ENCODE measurements at regions not wholly inside any gene's neighbourhood (a gene's known extent, or its start where the extent isn't known, plus 50 kb on each side); places are given as distances from the start of the nearest gene placed in this dataset.
A peak's percentile ranks its signal among the peaks of the same experiment; 100 is the strongest.

DNA sequence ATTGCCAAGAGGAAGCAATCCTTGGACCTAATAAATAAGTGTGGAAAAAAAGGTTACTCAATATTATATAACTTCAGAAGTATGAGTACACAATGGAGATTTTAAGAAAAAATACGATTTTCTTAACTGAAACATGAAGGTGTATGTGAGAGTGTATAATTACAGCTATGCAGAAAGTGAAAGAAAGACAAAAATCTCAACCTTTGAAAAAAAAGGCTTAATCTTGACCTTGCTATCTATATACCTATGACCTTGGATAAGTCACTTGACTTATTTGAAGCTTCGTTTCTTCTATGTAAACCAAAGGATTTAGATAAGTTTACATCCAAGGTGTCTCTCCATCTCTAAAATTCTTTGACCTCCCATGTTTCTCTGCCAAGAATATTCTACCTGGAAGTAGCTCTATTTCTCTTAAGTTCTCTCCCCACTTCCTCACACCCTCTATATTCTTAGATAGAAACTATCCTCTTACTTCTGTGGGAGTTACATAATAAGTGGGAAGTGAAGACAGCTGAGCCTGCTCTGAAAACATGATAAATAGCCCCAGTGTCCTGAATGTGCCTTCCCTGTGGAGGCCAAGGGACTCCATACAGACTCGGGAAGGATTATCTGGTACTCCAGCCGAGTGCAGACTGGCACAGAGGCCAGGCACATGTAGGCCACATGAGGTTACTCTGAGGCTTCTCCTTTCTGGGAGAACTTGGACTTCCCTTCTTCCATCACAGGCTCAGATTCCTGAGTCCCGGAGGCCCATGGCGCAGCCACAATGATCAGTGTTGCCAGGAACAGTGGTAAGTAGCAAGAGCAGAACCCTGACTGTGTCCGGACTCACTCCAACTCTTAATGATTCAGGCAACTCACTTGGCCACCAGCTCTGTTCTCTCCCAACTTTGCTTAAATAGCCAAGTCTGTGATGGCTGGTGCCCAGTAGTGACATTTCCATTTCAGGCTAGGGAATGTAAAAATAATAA, 166.8 kb upstream of the COL8A1 start:
- DNase-seq (ENCODE audit: extremely low read depth in 1 of 11, low read depth in 9 of 11, low spot score in 4 of 11), result no peak

DNA sequence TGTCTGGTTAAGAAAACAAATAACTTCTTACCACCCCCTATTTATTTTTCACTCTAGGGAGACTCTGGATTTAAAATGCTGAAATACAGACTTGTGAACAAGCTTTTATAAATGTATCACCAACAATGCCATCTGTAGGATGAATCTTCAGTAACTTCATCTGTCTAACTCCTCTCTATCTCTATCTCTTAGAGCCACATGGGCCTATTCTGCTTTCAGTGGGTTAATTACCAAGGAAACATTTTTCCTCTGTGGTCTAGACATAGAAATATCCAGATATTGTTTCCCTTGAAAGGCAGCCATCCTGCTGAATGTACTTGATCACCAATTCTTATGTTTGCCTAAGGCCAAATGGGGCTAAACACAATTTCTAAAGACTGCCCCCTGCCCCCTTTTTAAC, 167.6 kb upstream of the COL8A1 start:
- no peak for DNase-seq (ENCODE audit: extremely low read depth in 1 of 11, low read depth in 9 of 11, low spot score in 4 of 11)

DNA sequence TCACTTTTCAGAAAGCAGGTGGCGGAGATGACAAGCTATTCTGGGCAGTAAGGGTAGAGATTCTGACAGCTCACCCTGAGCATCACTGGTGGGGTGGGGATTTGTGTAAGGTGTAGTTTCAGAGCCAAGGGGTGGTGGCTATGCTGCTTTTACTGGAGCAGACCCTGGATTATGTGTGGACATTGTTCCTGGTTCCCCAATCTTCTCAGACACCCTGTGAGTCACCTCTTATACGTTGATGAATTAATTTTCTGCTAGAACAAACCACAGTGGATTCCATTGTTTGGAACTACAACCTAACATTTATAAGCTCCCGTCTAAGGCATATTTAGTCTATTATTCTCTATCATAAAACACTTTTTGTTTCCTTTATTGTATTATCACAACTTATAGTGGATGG, 169.5 kb upstream of the COL8A1 start:
- DNase-seq (ENCODE audit: extremely low read depth in 1 of 11, low read depth in 9 of 11, low spot score in 4 of 11), result no peak

DNA sequence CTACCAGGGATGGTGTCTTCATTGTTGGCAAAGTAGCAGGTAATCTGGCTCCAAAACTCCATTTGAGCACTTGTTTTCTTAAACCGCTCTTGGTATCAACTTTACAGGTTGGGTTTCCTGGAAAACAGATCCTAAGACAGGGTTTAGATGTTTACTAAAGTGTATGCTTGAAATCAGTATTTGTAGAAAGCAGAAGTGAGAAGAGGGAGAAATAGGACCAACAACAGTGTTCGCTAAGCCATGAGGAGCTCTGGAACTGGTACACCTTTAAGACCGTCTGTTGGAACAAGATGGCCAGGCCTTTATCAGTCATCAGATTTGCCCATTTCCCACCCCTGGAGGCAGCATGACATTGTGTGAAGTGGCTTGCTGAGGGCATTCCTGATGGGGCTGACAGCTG, 171.0 kb upstream of the COL8A1 start:
- DNase-seq (ENCODE audit: extremely low read depth in 1 of 11, low read depth in 9 of 11, low spot score in 4 of 11), result no peak

DNA sequence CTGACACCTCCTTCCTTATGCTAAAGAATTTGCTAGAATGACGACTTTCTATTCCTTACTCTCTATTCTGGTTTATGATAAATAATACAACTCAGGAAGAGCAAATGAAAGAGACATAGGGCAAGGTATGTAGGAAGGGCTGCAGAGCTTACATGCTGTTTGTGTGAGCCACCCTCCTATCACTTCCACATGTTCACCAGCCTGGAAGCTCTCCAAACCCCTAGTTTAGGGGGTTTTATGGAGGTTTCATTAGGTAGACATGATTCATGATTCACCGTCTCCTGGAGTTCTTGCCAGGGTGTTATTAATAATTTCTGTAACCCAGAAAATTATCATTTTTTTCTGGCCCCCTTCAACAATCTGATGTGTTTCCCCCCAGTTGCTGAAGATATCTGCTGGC, 172.1 kb upstream of the COL8A1 start:
- DNase-seq (ENCODE audit: extremely low read depth in 1 of 11, low read depth in 9 of 11, low spot score in 4 of 11), result no peak

DNA sequence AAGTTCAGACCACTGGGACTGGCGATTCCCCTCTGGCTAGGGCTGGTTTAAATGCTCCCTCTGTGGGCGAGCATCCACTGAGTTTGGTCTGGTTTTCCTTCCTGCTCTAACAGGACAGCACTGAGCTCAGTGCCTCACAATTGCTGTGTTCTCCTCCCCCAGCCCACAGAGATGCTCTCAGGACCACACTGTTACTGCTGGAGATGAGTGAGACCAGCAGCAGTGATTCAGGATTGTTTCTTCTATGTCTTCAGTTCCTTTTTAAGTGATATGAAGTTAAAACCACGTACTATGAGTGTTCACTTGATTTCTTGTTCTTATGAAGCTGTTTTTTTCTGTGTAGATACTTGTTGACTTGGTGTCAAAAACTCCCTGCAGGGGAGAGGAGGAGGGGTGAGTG, 180.4 kb upstream of the COL8A1 start:
- DNase-seq (ENCODE audit: extremely low read depth in 1 of 11, low read depth in 9 of 11, low spot score in 4 of 11), result no peak

DNA sequence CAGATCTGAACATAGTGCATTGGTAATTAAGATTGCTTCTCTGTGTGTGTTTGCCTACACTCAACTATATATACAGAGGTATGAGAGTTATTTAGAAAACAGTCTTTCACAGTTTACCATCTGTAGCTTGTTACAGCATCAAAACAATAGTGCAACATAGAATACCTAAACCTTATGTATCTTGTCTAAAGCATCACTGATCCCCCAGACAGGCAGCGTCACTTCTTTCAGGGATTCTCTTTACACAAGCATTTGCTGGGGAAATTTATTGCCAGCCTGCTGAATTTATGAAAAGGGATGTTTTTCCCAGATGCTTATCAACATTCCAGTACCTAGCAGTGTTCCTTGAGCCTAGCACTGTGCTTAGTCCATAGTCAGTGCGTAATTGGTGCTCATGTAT, 195.8 kb upstream of the COL8A1 start:
- DNase-seq (ENCODE audit: extremely low read depth in 1 of 11, low read depth in 9 of 11, low spot score in 4 of 11), result no peak

DNA sequence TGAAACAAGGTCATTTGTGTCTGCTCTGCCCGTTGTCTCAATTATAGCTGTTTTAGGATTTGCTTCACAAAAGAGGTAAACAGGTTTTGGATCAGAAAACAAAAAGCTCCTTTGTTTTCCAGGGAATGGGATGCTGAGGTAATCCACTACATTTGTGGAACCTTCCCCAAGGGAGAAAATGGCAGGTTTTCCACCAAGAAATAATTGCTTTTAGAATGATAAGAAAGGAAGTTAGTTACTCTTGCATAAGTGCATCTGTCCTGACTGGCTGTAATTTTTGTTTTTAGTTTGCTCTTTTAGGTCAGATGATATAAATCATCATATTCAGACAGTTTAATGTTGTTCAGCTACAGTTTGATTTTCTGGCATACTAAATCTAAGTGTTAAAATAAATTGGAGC, 198.5 kb upstream of the COL8A1 start:
- DNase-seq (ENCODE audit: extremely low read depth in 1 of 11, low read depth in 9 of 11, low spot score in 4 of 11), result peak in 10 of 11 donors; percentile 1 to 50 (median 36)

DNA sequence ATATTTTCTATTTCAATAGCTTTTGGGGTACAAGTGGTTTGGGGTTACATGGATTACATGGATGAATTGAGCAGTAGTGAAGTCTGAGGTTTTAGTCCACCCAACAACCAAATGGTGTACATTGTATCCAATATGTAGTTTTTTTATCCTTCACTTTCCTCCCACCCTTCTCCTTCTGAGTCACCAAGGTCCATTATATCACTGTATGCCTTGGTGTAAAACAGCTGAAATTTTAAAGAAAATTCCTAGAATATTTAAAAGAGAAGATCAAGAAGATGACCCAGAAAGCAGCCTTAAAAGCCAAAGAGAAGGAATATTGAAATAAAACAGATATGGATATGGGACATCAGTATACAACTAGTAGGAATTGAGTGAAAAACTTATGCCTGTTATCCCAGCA, 204.2 kb upstream of the COL8A1 start:
- no peak for DNase-seq (ENCODE audit: extremely low read depth in 1 of 11, low read depth in 9 of 11, low spot score in 4 of 11)

DNA sequence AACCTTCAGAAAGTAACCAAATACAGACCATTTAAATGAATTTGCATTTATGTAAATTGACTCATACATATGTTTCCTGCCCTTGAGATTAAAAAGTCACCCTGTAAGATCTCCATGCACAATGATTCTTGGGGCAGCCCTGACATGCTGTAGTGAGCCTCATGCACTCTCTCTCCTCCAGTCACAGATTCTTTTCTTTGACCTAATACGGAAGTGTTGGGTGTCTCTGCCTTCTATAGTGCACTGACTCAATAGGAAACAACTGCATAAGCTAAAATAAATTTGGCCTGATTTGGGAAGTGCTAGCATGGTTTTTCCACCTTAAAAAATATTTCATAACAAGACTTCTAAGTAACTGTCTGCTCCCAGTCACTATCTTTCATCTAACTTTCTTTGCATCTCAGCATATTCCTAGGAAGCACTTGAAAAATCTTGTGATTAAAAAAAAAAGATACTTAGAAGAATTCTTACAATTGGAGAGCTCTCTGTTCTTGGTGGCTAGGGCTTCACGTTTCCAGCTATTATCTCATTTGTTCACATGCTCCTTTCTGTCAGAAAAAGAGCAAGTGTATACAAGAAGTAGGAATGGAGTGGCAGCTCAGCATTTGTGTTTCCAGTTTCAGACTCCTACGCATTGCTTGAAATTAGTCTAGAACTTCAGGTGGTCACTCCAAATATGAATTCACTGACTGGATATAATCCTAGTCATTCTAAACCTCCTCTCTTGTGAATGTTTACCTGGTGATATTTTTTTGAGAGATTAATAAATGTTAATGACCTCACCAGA, 207.9 kb upstream of the COL8A1 start:
- DNase-seq (ENCODE audit: extremely low read depth in 1 of 11, low read depth in 9 of 11, low spot score in 4 of 11), result no peak

DNA sequence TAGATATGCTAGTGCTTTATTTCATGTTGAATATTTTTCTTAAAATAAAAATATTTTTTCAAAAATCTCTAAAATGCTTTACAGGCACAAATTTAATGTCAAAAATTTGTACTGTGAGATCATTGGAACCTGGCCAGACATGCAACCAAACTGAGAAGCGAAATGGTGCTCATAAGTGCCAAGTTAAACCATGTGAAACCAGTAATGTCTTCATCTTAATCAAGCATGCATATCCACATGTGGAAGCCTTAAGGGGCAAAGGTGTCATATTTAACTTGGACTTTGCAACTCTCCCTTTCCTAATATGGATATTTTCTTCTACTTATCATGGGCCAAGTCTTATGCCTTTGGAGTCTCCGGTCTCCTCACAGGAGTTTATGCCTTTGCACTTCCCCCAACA, 208.9 kb upstream of the COL8A1 start:
- no peak for DNase-seq (ENCODE audit: extremely low read depth in 1 of 11, low read depth in 9 of 11, low spot score in 4 of 11)

DNA sequence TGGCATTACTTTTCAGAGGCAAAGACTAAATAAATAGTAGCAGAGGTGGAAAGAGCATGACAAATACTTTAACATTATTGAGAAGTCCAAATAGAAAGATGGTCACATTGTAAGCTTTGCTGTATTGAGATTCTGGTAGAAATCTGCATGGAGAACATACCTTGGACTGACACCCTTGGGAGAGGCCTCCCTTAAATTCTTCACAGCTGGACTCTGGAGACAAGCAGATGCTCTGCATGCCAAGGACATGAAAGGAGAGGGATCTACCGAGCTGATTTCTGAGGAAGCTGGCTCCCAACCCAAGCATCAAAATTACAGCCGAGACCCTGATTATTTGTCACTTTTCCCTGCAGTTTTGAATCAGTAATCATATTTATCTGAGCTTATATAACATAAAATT, 212.5 kb upstream of the COL8A1 start:
- DNase-seq (ENCODE audit: extremely low read depth in 1 of 11, low read depth in 9 of 11, low spot score in 4 of 11), result no peak

DNA sequence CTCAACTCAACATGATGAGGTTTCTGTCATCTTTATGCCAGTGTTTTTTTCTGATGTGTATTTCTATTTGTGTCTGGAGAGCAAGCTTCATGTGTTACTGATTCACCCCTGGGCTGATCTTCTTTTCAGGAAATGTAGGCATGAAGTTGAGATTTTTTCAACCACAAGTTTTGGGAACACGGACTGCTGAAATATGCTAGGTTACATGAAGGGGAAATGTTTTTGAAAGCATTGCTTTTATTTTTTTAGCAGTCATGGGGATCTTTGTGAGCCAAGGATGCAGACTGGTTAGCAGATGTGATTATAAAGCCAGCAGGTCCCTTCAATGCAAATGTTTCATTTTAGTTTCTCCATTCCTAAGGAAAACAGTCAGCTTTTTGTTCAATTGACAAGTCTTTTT, 219.3 kb upstream of the COL8A1 start:
- no peak for DNase-seq (ENCODE audit: extremely low read depth in 1 of 11, low read depth in 9 of 11, low spot score in 4 of 11)

DNA sequence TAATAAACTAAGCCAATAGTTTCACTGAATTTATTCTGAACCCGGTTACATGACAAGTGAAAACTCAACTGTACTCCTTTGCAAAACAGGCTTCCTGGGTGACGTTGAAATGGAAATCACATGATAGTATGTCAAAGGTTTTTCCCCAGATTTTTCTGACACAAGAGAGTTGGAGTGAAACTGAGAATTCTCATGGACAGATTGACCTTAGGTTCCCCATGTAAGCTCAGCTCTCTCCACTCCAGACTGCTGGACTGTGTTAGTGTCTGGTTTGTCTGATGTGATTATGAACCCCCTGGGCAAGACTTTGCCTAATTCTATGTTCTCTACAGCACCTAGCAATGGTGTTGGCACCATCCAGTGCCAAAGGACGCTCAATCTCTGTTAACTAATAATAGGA, 219.7 kb upstream of the COL8A1 start:
- no peak for DNase-seq (ENCODE audit: extremely low read depth in 1 of 11, low read depth in 9 of 11, low spot score in 4 of 11)

DNA sequence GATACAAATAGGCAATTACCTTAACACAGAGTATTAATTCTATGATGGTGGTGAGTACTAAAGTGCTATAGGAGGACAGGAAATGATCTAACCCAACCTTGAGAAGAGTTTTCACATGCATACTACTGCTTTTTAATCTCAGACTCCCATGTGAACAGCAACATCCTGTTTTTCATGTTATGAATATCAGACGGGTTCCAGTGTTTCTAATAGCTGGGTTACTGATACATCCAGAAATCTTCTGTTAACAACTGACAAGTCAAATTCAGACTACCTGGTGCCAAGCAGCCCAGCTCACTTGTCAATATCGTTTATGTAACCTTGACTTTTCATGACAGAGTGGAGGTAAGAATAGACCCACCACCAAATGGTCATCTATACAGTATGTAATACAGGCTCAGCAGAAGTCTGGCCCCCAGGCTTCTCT, 220.2 kb upstream of the COL8A1 start:
- no peak for DNase-seq (ENCODE audit: extremely low read depth in 1 of 11, low read depth in 9 of 11, low spot score in 4 of 11)

DNA sequence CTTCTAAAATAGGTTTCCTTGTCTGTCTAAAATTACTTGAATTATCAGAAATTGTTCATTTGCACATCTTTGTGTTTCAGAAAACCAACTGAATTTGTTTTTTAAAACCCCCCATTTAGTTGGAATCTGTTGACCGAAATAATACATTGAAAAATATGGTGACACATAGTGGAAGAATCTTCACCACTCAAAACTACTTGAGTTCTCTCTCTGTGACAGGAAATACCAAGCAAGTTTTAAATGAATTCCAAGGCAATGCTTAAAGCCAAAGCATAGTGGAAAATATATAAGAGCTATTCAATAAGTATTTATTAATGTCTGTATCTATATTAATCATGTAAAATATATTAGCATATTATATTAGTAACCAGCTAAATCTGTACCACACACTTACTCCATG, 224.9 kb upstream of the COL8A1 start:
- DNase-seq (ENCODE audit: extremely low read depth in 1 of 11, low read depth in 9 of 11, low spot score in 4 of 11), result no peak

DNA sequence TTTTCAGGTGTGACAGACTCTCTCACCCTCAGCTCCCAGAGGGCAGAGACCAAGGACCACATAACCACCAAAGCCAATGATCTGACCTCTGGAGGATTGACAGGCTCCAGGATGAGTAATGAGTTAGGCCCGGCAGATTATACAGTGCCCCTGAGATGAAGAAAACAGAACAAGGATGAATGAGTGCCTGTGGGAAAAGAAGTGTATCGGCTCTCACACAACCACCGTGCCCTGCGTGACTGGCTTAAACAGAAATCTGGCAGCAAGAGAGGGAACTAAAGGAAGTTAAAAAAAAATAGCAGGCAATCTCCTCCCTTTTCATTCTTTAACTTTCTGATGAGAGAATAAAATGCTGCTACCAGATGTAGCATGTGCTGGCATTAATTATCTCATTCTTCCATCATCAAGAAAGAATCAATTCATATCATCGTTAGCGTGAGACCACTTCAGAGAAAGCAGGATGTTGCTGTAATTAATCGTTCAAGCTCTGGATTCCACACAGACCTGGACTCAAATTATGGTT, 227.5 kb upstream of the COL8A1 start:
- no peak for DNase-seq (ENCODE audit: extremely low read depth in 1 of 11, low read depth in 9 of 11, low spot score in 4 of 11)

DNA sequence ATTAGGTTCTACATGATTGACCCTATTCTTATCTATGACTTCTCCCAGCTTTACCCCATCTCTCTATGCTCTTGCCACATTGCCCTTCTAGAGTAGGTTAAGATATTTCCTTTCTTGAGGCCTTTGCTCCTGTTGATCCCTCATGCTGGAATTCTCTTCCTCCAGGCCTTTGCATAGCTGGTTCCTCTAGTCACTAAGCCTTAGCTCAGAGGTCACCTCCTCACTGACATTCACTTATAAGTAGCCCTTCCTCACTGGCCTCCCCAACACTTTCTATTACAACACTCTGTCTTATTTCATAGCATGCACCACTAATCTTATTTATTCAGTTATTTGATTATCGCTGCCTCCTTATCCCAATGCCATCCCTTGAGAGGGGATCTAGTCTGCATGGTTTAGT, 228.4 kb upstream of the COL8A1 start:
- DNase-seq (ENCODE audit: extremely low read depth in 1 of 11, low read depth in 9 of 11, low spot score in 4 of 11), result no peak

DNA sequence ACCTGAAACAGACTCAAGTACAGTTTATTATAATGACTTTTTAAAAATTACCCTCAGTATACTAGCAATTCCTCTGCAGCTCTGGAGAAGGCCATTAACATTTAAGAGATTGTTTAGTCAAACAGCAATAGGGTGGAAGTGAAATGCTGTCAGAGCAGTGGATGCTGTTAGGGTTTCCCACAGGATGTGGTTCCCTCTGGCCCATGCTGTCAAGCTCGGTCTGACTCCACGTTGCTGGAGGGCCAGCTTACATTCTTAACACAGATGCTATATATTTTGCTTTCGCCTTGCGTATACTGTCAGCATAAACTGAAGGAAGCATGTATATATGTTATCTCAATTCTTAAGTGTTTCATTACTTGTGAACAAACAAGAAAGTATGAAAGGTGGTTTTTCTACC, 231.1 kb upstream of the COL8A1 start:
- DNase-seq (ENCODE audit: extremely low read depth in 1 of 11, low read depth in 9 of 11, low spot score in 4 of 11), result no peak

DNA sequence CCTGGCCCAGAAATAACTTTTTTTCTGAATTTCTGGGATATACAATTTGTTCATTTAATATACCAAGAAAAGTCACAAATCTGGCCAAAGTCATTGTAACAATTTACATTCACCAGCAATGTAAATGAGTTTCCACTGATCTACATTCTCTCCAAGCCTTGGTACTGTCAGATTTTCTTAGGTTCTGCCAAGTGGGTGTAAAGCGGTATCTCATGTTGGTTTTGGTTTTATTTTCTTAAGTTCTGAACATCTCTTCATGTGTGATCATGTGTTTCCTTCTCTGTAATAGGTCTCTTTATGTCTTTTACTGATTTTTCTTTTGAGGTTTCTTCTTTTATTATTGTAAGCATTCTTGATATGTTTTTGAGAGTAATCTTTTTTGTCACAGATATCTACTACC, 235.6 kb upstream of the COL8A1 start:
- DNase-seq (ENCODE audit: extremely low read depth in 1 of 11, low read depth in 9 of 11, low spot score in 4 of 11), result no peak
